Stimulated activated memory B cell treated with anti-CD40 and anti-IgM and Interleukin-4, amounts not matched to agents 10 μg/mL and 1 μg/mL and 100 μg/mL, for 72 hours (primary cell): ENCODE measurements at regions not wholly inside any gene's neighbourhood (a gene's known extent, or its start where the extent isn't known, plus 50 kb on each side); places are given as distances from the start of the nearest gene placed in this dataset.
"Not testable (repeated sequence)": the region's sequence is repeated elsewhere in the genome, so short reads cannot be mapped to it uniquely, and the experiment has no call there.

ENCODE experiments used
- ATAC-seq: fragments of 150-1000 bp; cut with Tn5 transposase; 2 replicates; pipeline ENCODE4 v1.10.0; 2021
- H3K27ac Mint-ChIP-seq: one replicate; pipeline ENCODE4 v1.8.0; 2022; ENCODE audit warnings: mild to moderate bottlenecking, mixed read lengths
- H3K27me3 Mint-ChIP-seq: one replicate; pipeline ENCODE4 v1.8.0; 2022; ENCODE audit warnings: mixed read lengths
- H3K36me3 Mint-ChIP-seq: one replicate; pipeline ENCODE4 v1.8.0; 2022; ENCODE audit warnings: mixed read lengths
- H3K4me1 Mint-ChIP-seq: one replicate; pipeline ENCODE4 v1.8.0; 2022; ENCODE audit warnings: mixed read lengths
- H3K4me3 Mint-ChIP-seq: one replicate; pipeline ENCODE4 v1.8.0; 2022; ENCODE audit warnings: mild to moderate bottlenecking, moderate library complexity, mixed read lengths
- H3K9me3 Mint-ChIP-seq: one replicate; pipeline ENCODE4 v1.8.0; 2022; ENCODE audit warnings: mixed read lengths

DNA sequence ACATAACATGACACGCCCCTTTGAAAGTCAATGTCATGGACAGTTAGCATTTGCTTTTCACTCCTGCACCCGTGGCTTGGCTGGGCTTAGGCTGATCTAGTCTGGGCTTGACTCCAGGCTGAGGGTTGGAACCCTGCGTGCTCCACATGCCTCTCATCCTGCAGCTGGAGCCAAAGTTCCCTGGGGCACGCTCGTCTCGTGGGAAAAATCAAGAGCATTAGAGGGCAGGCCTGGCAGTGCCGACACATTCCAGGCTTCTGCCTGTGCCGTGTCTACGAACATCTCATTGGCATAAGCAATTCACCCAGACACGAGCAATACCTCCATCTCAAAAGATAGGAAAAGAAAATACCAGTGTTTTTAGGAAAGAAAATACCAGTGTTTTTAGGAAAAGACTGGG, 342.7 kb upstream of the SULF2 start:
- not testable (repeated sequence) for H3K9me3 Mint-ChIP-seq, H3K4me3 Mint-ChIP-seq, H3K4me1 Mint-ChIP-seq, H3K36me3 Mint-ChIP-seq, H3K27ac Mint-ChIP-seq, ATAC-seq
- peaks cover 17% of the 10 kb centered on the region for H3K27me3 Mint-ChIP-seq

DNA sequence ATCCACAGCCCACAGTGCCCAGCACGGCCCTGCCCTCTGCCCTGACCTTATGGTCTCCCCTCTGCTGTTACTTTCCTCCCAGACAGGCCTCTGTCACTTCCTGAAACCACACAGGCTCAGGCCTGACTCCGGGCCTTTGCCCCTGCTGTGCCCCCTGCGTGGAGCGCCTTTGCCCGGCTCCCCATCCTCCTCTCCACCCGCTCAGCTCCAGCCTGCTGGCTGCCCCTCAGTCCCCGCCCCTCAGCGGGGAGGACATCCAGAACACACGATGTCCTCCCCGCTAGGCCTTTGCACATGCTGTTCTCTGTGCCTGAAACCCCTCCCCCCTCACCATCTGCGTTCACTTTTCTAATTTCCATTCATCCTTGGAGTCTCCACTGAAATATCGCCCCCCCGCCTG, 341.9 kb upstream of the SULF2 start:
- H3K4me1 Mint-ChIP-seq, H3K4me3 Mint-ChIP-seq, ATAC-seq: not testable (repeated sequence)

DNA sequence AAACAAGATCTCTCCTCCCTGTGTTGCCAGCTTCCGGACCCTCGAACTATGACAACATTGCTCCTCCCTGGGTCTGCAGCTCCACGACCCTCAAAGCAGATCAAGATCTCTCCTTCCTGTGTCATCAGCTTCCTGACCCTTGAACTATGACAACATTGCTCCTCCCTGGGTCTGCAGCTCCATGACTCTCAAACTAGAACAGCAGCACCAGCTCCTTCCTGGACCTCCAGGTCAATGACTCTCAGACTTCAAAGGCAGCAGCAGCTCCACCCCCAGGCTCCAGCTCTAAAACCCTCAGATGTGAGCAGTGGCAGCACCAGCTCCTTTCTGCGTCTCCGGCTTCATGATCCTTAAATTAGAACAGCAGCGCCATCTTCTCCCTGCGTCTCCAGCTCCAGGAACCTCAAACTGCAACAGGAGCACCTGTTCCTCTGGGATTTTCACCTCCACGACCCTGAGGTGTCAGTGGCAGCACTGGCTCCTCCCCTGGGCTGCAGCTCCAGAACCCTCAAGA, 341.0 kb upstream of the SULF2 start:
- H3K4me3 Mint-ChIP-seq, result no peak overlapping the region
- ATAC-seq, result no peak
- peaks cover 2% of the 10 kb centered on the region for H3K27me3 Mint-ChIP-seq
- H3K4me1 Mint-ChIP-seq, result no peaks in the 10 kb centered on the region
- no peak overlapping the region for H3K27ac Mint-ChIP-seq
- no peaks in the 10 kb centered on the region for H3K9me3 Mint-ChIP-seq
- no peaks in the 10 kb centered on the region for H3K36me3 Mint-ChIP-seq

More for the DNA sequence above, 341.9 kb upstream of the SULF2 start:
- H3K9me3 Mint-ChIP-seq, H3K27ac Mint-ChIP-seq, H3K36me3 Mint-ChIP-seq: not testable (repeated sequence)
- peaks cover 11% of the 10 kb centered on the region for H3K27me3 Mint-ChIP-seq

DNA sequence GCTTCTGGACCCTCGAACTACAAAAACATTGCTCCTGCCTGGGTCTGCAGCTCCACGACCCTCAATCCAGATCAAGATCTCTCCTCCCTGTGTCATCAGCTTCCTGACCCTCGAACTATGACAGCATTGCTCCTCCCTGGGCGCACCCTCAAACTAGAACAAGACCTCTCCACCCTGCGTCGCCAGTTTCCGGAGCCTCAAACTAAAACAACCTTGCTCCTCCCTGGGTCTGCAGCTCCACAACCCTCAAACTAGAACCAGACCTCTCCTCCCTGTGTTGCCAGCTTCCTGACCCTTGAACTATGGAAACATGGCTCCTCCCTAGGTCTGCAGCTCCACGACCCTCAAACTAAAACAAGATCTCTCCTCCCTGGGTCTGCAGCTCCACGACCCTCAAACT, 339.7 kb upstream of the SULF2 start:
- no peak for ATAC-seq
- H3K4me3 Mint-ChIP-seq, result no peak overlapping the region
- no peaks in the 10 kb centered on the region for H3K27me3 Mint-ChIP-seq
- no peaks in the 10 kb centered on the region for H3K4me1 Mint-ChIP-seq
- no peaks in the 10 kb centered on the region for H3K9me3 Mint-ChIP-seq
- no peak overlapping the region for H3K27ac Mint-ChIP-seq
- no peaks in the 10 kb centered on the region for H3K36me3 Mint-ChIP-seq

DNA sequence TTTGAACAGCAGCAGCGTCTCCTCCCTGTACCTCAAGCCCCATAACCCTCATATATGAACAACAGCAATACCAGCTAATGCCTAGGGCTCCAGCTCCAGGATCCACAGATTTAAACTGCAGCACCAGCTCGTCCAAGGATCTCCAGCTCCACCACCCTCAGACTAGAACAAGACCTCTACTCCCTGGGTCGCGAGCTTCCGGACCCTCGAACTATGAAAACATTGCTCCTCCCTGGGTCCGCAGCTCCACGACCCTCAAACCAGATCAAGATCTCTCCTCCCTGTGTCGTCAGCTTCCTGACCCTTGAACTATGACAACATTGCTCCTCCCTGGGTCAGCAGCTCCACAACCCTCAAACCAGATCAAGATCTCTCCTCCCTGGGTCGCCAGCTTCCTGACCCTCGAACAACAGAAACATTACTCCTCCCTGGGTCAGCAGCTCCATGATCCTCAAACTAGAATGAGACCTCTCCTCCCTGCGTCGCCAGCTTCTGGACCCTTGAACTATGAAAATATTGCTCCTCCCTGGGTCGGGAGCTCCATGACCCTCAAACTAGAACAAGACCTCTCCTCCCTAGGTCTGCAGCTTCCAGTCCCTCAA, 339.0 kb upstream of the SULF2 start:
- Mint-ChIP-seq H3K4me3 (no peak overlapping the region), H3K4me1 (no peaks in the 10 kb centered on the region), H3K9me3 (no peaks in the 10 kb centered on the region), H3K36me3 (no peaks in the 10 kb centered on the region), H3K27me3 (no peaks in the 10 kb centered on the region), H3K27ac (no peak overlapping the region)
- ATAC-seq, result no peak

DNA sequence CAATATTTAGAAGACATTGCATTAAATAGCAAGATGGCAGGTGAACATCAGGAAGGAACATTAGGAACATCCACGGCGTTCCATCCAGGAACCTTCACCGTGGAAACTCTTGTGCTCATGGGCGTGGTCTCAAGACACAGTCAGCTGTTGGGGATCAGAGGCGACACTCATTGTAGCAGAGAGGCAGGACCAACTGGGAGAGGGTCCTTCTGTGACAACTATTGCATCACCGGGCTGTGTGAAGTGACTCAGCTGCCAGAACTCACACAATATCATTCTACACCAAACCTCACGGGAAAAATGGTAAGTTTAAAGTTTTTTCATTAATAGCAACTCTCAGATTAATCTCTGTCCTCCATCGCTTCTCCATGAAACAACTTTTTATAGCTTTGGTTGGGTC, 334.8 kb upstream of the SULF2 start:
- no peak overlapping the region for H3K4me3 Mint-ChIP-seq
- peaks cover 7% of the 10 kb centered on the region for H3K4me1 Mint-ChIP-seq
- no peak for ATAC-seq
- H3K36me3 Mint-ChIP-seq, result no peaks in the 10 kb centered on the region
- H3K27me3 Mint-ChIP-seq, result peaks cover 7% of the 10 kb centered on the region
- H3K9me3 Mint-ChIP-seq, result no peaks in the 10 kb centered on the region
- H3K27ac Mint-ChIP-seq, result no peak overlapping the region

DNA sequence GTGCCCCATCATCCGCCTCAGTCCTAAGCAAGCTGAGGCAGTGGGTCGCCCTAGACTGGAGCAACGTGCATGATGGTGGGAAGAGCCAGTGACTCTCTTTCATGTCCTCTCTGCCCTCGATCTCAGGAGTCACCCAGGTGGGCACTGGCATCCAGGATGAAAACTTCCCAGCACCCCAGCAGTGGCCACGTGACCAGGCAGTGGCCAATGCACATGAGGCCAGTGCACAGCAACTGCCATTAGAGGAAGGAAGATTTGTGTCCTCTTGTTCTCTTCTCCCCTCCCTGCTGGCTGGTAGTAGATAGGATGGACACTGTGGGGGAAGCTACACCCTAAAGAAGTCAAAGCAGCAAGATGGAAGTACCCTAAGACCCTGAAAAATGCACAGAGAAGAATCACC, 334.1 kb upstream of the SULF2 start:
- H3K9me3 Mint-ChIP-seq, H3K4me1 Mint-ChIP-seq, H3K4me3 Mint-ChIP-seq, H3K36me3 Mint-ChIP-seq, H3K27ac Mint-ChIP-seq, ATAC-seq: not testable (repeated sequence)
- peaks cover 15% of the 10 kb centered on the region for H3K27me3 Mint-ChIP-seq

DNA sequence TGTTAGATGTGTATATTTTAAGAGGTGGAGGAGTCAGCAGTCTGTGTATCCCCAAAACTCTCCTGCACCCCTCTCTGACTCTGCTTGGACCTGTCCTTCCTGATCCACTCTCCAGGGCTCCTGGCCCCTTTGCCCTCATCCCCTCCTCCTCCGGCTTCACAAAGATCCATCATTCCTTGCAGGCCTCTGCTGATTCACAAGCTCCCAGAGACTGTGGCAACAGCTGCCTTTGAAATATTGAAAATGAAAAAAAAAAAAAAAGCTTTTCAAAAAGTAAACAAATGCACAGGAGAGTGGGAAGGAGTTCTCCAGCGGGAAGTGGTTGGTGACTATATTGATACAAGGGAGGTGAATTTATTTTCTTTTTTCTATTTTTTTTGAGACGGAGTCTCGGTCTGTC, 330.2 kb upstream of the SULF2 start:
- ATAC-seq, result no peak
- no peak overlapping the region for H3K27ac Mint-ChIP-seq
- H3K4me1 Mint-ChIP-seq, result peaks cover 7% of the 10 kb centered on the region
- H3K4me3 Mint-ChIP-seq, result no peak overlapping the region
- no peaks in the 10 kb centered on the region for H3K36me3 Mint-ChIP-seq
- H3K9me3 Mint-ChIP-seq, result no peaks in the 10 kb centered on the region
- H3K27me3 Mint-ChIP-seq, result peaks cover 30% of the 10 kb centered on the region

DNA sequence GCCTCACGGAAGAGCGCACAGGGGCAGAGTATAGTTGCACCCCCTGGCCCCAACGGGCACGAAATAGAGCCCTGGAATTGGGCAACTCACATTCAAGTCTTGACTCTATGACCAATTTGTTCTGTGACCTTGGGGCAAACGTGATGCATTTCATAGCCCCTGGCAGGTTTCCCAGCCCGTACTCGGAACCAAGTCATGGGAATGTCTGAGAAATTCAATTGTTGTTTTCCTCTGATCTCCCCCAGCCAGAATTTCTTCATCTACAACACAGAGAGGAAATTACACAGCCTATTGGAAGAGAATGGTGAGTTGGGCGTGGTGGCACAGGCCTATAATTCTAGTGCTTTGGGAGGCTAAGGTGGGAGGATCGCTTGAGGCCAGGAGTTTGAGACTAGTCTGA, 322.3 kb upstream of the SULF2 start:
- H3K4me3 Mint-ChIP-seq, result no peak overlapping the region
- no peak overlapping the region for H3K27ac Mint-ChIP-seq
- no peak for ATAC-seq
- H3K4me1 Mint-ChIP-seq, result no peaks in the 10 kb centered on the region
- H3K36me3 Mint-ChIP-seq, result no peaks in the 10 kb centered on the region
- H3K27me3 Mint-ChIP-seq, result peaks cover 19% of the 10 kb centered on the region
- H3K9me3 Mint-ChIP-seq, result peaks cover 3% of the 10 kb centered on the region

DNA sequence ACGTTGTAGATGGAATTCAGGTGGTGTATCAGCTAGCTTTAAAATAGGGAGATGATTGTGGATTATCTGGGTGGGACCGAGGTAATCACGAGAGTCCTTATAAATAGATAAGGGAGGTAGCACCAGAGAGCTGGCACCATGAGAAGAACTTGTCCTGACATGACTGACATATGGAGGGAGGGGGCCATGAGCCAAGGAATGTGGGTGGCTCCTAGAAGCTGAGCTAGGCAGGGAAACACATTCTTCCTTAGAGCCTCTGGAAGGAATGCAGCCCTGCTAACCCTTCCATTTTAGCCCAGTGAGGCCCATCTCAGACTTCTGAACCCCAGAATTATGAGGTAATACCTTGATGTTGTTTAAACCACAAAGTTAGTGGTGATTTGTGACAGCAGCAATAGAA, 321.1 kb upstream of the SULF2 start:
- Mint-ChIP-seq H3K27ac (no peak overlapping the region), H3K27me3 (peaks cover 19% of the 10 kb centered on the region), H3K36me3 (no peaks in the 10 kb centered on the region), H3K4me1 (no peaks in the 10 kb centered on the region), H3K4me3 (no peak overlapping the region), H3K9me3 (peaks cover 3% of the 10 kb centered on the region)
- no peak for ATAC-seq

DNA sequence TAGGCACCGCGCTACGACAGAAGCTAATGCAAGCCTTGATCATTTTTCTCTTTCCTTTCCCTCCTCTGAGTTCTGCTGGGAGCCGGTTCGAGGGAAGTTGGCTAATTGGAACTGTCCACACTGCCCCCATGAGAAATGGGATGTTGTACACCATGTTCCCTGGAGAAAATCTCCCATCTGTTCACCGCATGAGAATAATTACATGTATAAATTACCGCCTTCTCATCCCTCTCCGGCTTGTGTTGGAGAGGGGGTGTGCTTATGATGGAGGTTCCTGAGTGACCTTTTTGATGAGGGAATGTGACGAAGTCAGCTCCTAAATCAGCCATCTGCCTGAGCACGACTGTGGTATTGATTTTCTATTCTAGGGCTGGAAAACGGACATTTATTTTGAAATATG, 320.2 kb upstream of the SULF2 start:
- H3K36me3 Mint-ChIP-seq, result no peaks in the 10 kb centered on the region
- H3K27ac Mint-ChIP-seq, result no peak overlapping the region
- H3K4me1 Mint-ChIP-seq, result no peaks in the 10 kb centered on the region
- peaks cover 3% of the 10 kb centered on the region for H3K9me3 Mint-ChIP-seq
- H3K4me3 Mint-ChIP-seq, result no peak overlapping the region
- H3K27me3 Mint-ChIP-seq, result peaks cover 12% of the 10 kb centered on the region
- ATAC-seq, result no peak

DNA sequence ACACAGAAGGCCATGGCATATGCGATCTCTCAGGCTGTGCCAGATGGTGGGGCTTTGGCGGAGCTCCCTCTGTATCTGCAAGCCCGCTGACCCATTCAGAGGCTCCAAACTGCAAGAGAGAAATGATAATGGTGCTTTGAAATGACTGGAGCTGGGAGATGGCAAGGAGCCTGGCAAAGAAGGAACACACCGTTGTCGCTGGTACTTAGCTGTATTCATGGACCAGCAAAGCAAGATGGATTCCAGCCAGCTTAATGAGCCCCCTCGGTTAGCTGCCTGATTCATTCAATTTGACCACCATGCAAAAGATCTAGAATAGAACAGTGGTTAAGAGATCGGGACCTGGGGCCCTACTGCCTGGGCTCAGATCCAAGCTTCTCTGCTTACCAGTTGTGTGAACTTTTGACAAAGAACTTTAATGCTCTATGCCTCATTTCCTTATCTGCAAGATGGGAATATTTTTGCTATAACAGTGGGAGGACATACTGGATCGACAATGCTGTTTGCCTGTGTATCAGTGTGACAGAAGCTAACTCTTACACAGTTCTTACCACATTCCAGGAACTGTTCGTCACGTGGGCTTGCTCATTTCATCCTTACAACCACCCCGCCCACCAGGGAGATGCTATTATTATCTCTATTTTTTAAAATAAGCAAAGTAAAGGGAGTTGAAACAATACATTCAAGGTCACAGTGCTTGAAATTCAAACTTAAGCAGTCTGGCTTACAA, 317.8 kb upstream of the SULF2 start:
- no peaks in the 10 kb centered on the region for H3K4me1 Mint-ChIP-seq
- peaks cover 3% of the 10 kb centered on the region for H3K9me3 Mint-ChIP-seq
- no peaks in the 10 kb centered on the region for H3K27me3 Mint-ChIP-seq
- H3K27ac Mint-ChIP-seq, result no peak overlapping the region
- no peak overlapping the region for H3K4me3 Mint-ChIP-seq
- ATAC-seq, result no peak
- no peaks in the 10 kb centered on the region for H3K36me3 Mint-ChIP-seq

DNA sequence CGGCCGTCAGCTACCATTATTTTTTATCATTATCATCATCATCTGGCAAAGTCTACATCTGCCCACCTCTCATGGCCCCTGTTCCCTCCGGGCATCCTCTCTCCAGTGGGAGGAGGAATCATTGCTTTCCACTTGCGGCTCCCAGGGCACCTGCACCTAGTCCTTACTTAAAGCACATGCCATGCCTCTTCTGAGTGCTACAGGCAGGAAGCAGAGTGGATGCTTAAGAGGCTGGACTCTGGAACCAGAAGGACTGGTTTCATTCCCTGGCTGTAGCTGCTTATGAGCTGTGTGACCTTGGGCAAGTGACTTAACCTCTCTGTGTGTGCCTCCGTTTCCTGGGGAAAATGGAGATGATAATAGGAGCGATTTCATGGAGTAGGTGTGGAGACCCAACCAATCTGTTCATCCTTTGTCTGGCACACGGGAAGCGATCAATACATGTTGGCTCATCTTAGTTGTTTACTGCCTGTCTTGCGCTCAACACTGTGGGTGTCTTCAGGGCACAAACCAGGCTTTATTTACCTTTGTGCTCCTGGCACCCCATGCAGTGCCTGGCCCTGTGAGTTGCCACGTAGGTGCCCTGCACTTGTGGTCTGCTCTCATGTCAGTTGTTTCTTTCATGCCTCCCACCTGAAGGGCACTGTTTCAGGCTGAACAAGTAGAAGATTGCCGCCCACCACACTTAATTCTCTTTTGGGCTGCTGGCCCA, 317.0 kb upstream of the SULF2 start:
- Mint-ChIP-seq H3K27ac (no peak overlapping the region), H3K36me3 (no peaks in the 10 kb centered on the region), H3K4me3 (no peak overlapping the region), H3K27me3 (no peaks in the 10 kb centered on the region), H3K4me1 (no peaks in the 10 kb centered on the region), H3K9me3 (peaks cover 3% of the 10 kb centered on the region)
- no peak for ATAC-seq

DNA sequence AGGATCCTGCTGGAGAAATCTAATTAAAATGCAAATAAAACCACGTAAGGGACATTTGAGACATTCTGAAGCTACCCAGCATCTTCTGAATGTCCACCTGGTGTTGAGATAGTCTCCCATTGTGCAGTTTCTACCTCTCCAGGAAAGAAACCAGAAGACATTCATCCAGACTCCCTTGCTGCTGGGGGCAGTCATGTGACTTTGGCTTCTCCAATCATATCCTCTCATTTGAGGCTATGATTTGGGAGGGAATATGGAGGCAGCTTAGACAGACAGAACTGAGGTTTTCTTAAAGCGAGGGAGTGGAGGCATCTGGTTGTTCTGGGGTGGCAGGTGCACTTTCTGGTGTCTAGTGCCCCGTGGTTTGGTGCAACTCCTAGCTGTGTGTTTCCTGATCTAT, 315.2 kb upstream of the SULF2 start:
- H3K27me3 Mint-ChIP-seq, result no peaks in the 10 kb centered on the region
- no peak for ATAC-seq
- no peak overlapping the region for H3K4me3 Mint-ChIP-seq
- no peak overlapping the region for H3K27ac Mint-ChIP-seq
- no peaks in the 10 kb centered on the region for H3K36me3 Mint-ChIP-seq
- H3K4me1 Mint-ChIP-seq, result no peaks in the 10 kb centered on the region
- H3K9me3 Mint-ChIP-seq, result peaks cover 2% of the 10 kb centered on the region

DNA sequence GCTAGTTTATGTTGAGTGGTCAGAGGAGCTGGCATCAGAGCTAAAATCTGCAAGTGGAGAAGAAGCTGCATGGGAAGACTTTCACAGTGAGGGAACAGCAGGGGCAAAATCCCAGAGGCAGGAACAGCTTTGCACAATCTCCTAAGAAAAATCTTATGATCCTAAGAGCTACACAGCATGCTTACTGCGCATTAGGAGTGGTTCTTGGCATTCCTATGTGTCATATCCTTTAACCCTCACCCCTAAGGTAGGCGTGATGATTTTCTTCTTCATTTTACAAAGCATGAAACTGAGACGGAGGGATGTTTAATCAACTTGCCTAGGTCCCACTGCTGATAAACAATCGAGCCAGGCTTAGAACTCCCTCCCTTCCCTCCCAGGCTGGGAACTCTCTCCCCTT, 313.6 kb upstream of the SULF2 start:
- H3K4me1 Mint-ChIP-seq, result no peaks in the 10 kb centered on the region
- H3K4me3 Mint-ChIP-seq, result no peak overlapping the region
- no peak overlapping the region for H3K27ac Mint-ChIP-seq
- H3K27me3 Mint-ChIP-seq, result peaks cover 2% of the 10 kb centered on the region
- peaks cover 2% of the 10 kb centered on the region for H3K9me3 Mint-ChIP-seq
- no peaks in the 10 kb centered on the region for H3K36me3 Mint-ChIP-seq
- ATAC-seq, result no peak

DNA sequence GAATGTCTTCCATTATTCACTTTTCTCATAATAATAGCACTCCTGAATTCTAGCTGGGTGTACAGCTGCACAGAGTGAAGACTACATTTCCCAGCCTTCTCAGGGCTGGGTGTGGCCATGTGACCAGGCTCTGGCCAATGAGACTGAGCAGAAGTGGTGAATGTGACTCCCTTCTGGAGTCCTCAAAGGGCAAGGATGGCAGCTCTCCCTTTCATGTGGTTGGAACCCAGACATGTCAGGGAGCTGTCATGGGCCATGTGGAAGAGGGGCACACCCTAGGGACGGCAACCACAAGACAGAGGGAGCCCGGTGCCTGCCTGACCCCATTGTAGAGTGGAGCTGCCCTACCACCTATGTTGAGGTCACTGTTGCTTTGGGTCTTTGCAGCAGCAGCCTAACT, 312.8 kb upstream of the SULF2 start:
- H3K4me1 Mint-ChIP-seq, result no peaks in the 10 kb centered on the region
- no peak overlapping the region for H3K27ac Mint-ChIP-seq
- peaks cover 5% of the 10 kb centered on the region for H3K9me3 Mint-ChIP-seq
- peak; percentile 17 for ATAC-seq
- no peak overlapping the region for H3K4me3 Mint-ChIP-seq
- H3K36me3 Mint-ChIP-seq, result no peaks in the 10 kb centered on the region
- peaks cover 9% of the 10 kb centered on the region for H3K27me3 Mint-ChIP-seq
